Upper lobe of left lung (tissue), 6 donors: ENCODE measurements at regions not wholly inside any gene's neighbourhood (a gene's known extent, or its start where the extent isn't known, plus 50 kb on each side); places are given as distances from the start of the nearest gene placed in this dataset.
A peak's percentile ranks its signal among the peaks of the same experiment; 100 is the strongest.

Experiments used
- ATAC-seq, 2 donors: fragments of 200-7000 bp; cut with Tn5 transposase; one replicate each; pipeline ENCODE4 v1.9.1; 2022; ENCODE audit warnings: mild to moderate bottlenecking in 2 of 2, moderate library complexity in 2 of 2; ENCODE audit not compliant: low FRiP score in 2 of 2
- DNase-seq, 2 donors: peaks; one replicate each; pipeline ENCODE4 v3.0.0-alpha.2; 2019 to 2020
- H3K27ac ChIP-seq, 4 donors: fragments of 200-600 bp; sonication (generic); one replicate each; pipeline ENCODE4 v1.5.1; 2016 to 2019
- H3K27me3 ChIP-seq, 4 donors: fragments of 200-600 bp; sonication (generic); one replicate each; pipeline ENCODE4 v1.5.1; 2017 to 2019
- H3K36me3 ChIP-seq, 4 donors: fragments of 200-600 bp; sonication (generic); one replicate each; pipeline ENCODE4 v1.5.1; 2016 to 2019
- H3K4me1 ChIP-seq, 4 donors: fragments of 200-600 bp; sonication (generic); one replicate each; pipeline ENCODE4 v1.5.1; 2018 to 2019
- H3K4me3 ChIP-seq, 4 donors: fragments of 200-600 bp; sonication (generic); one replicate each; pipeline ENCODE4 v1.5.1; 2017 to 2019; ENCODE audit warnings: mild to moderate bottlenecking in 2 of 4, moderate library complexity in 1 of 4
- H3K9me3 ChIP-seq, 4 donors: fragments of 200-600 bp; sonication (generic); one replicate each; pipeline ENCODE4 v1.5.1; 2018 to 2019
- CTCF ChIP-seq, 6 experiments: fragments of 450-650 bp in 4 of 6; fragments of 200-600 bp in 2 of 6; sonication (generic) in 2 of 6; IDR thresholded peaks; one replicate each; pipeline ENCODE4 v1.5.1; 2016 to 2019; ENCODE audit warnings: antibody characterized with exemption in 6 of 6
- EP300 ChIP-seq, 4 donors: sonication (generic); formaldehyde crosslinking; IDR thresholded peaks; one replicate each; pipeline ENCODE4 v1.5.1; 2017; ENCODE audit warnings: antibody characterized with exemption in 4 of 4, control low read depth in 2 of 4
- POLR2A ChIP-seq, 4 donors: fragments of 450-650 bp; IDR thresholded peaks; one replicate each; pipeline ENCODE4 v1.5.1; 2016 to 2017; ENCODE audit warnings: antibody characterized with exemption in 4 of 4, mild to moderate bottlenecking in 2 of 4
- POLR2AphosphoS5 ChIP-seq, 2 donors: sonication (generic); formaldehyde crosslinking; IDR thresholded peaks; one replicate each; pipeline ENCODE4 v1.5.1; 2017; ENCODE audit warnings: antibody characterized with exemption in 2 of 2
- WGBS, 2 donors: methylation state at CpG; one replicate each; pipeline ENCODE4 v1.1.5; 2017 to 2018; 5-methylcytosine and 5-hydroxymethylcytosine counted together
- donor health status: DM: no; HTN: no; CAD: no; lungs with moderate emphysema.
- donor health status: DM: no; HTN: yes; CAD: no; lungs with severe emphysema.

DNA sequence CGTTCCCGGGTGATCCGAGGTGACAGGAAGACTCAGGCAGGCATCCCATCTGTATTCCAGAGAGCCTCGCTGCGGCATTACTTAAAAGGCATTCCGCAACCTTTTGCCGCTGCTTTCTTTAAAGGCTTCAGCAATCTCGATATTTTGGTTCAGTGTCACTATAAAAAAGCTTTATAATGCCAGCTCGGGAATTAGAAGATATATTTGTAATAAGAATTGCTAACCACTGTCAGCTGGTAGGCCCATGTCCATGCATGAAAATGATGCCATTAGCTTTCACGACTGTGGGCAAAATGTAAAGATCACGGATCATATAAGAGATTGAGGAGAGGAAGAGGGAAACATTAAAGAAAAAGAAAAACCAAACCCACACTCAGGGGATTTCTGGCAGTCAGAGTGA is 578.6 kb upstream of the CDH5 start:
- Histone ChIP-seq H3K9me3 (no peaks in the 10 kb centered on the region), H3K27me3 (no peaks in the 10 kb centered on the region), H3K4me3 (no peak overlapping the region), H3K27ac (no peak overlapping the region), H3K4me1 (no peaks in the 10 kb centered on the region), H3K36me3 (no peaks in the 10 kb centered on the region)
- ATAC-seq (no peak), DNase-seq (no peak)
- TF ChIP-seq EP300 (IDR thresholded peaks at IDR 0.05) (no peak), CTCF (IDR thresholded peaks at IDR 0.05) (no peak), POLR2A (IDR thresholded peaks at IDR 0.05) (no peak), POLR2AphosphoS5 (IDR thresholded peaks at IDR 0.05) (no peak)
- WGBS, 2 donors: 92 to 93% methylated on average over 11 of the region's 11 CpGs

- WGBS, 2 donors: 32 to 53% methylated on average over 3 to 5 of the region's 5 CpGs
- Histone ChIP-seq H3K27ac (no peak overlapping the region), H3K9me3 (no peaks in the 10 kb centered on the region), H3K36me3 (no peaks in the 10 kb centered on the region), H3K4me1 (no peaks in the 10 kb centered on the region), H3K27me3 (no peaks in the 10 kb centered on the region), H3K4me3 (no peak overlapping the region)
- TF ChIP-seq POLR2A (IDR thresholded peaks at IDR 0.05) (no peak), CTCF (IDR thresholded peaks at IDR 0.05) (no peak), POLR2AphosphoS5 (IDR thresholded peaks at IDR 0.05) (no peak), EP300 (IDR thresholded peaks at IDR 0.05) (no peak)
- ATAC-seq (peak in 1 of 2 donors; percentile 47), DNase-seq (no peak)
These were observed 579.6 kb upstream of the CDH5 start for GRCh38 chr16:65786916-65787315.

GRCh38 chr16:65783709-65784474 is 582.6 kb upstream of the CDH5 start:
- no peaks in the 10 kb centered on the region for H3K4me1 ChIP-seq
- TF ChIP-seq CTCF (IDR thresholded peaks at IDR 0.05) (no peak), EP300 (IDR thresholded peaks at IDR 0.05) (no peak), POLR2AphosphoS5 (IDR thresholded peaks at IDR 0.05) (no peak), POLR2A (IDR thresholded peaks at IDR 0.05) (no peak)
- no peaks in the 10 kb centered on the region for H3K36me3 ChIP-seq
- no peak overlapping the region for H3K27ac ChIP-seq
- H3K27me3 ChIP-seq: no peaks in the 10 kb centered on the region
- DNase-seq (no peak), ATAC-seq (no peak)
- WGBS, 2 donors: 61 to 65% methylated on average over 7 of the region's 7 CpGs
- no peak overlapping the region for H3K4me3 ChIP-seq
- no peaks in the 10 kb centered on the region for H3K9me3 ChIP-seq

- H3K4me3 ChIP-seq: no peak overlapping the region
- no peaks in the 10 kb centered on the region for H3K36me3 ChIP-seq
- 67 to 81% methylated on average over 13 of the region's 13 CpGs for WGBS, 2 donors
- H3K4me1 ChIP-seq: no peaks in the 10 kb centered on the region
- peak in 1 of 2 donors; percentile 47 for ATAC-seq
- H3K9me3 ChIP-seq: no peaks in the 10 kb centered on the region
- DNase-seq: no peak
- no peak for TF ChIP-seq CTCF (IDR thresholded peaks at IDR 0.05)
- TF ChIP-seq POLR2A (IDR thresholded peaks at IDR 0.05): no peak
- TF ChIP-seq POLR2AphosphoS5 (IDR thresholded peaks at IDR 0.05): no peak
- TF ChIP-seq EP300 (IDR thresholded peaks at IDR 0.05): no peak
- H3K27me3 ChIP-seq: no peaks in the 10 kb centered on the region
- no peak overlapping the region for H3K27ac ChIP-seq
These were observed 583.6 kb upstream of the CDH5 start for GRCh38 chr16:65782611-65783600.
